Kidney (tissue), 13 donors: ENCODE measurements at regions not wholly inside any gene's neighbourhood (a gene's known extent, or its start where the extent isn't known, plus 50 kb on each side); places are given as distances from the start of the nearest gene placed in this dataset.

ENCODE experiments used
- DNase-seq, 5 donors: peaks; one replicate each; pipeline ENCODE4 v3.0.0-alpha.2; 2013 to 2020
- FAIRE-seq: peaks from 2 replicates; lab custom pipeline; 2012; peaks lifted over from hg19 to GRCh38; lab: Jason Lieb, UNC
- H3K27ac ChIP-seq, 2 donors: one replicate each; pipeline ENCODE4 v1.7.0; 2013; ENCODE audit warnings: low read depth in 2 of 2, low read length in 2 of 2, inconsistent platforms in 1 of 2
- H3K27me3 ChIP-seq: one replicate; pipeline ENCODE4 v1.7.1; 2013; ENCODE audit warnings: low read length, inconsistent platforms; ENCODE audit not compliant: control insufficient read depth, insufficient read depth
- H3K36me3 ChIP-seq, 3 donors: one replicate each; pipeline versions ENCODE4 v1.7.0 to v1.7.1; 2013; ENCODE audit warnings: low read length in 3 of 3, control low read depth in 1 of 3, inconsistent platforms in 1 of 3; ENCODE audit not compliant: insufficient read depth in 3 of 3, control insufficient read depth in 2 of 3
- H3K4me1 ChIP-seq, 3 donors: one replicate each; pipeline versions ENCODE4 v1.7.0 to v1.7.1; 2013; ENCODE audit warnings: low read length in 3 of 3, inconsistent platforms in 1 of 3, low read depth in 1 of 3; ENCODE audit not compliant: control insufficient read depth in 2 of 3, insufficient read depth in 2 of 3
- H3K4me3 ChIP-seq, 3 donors: one replicate each; pipeline versions ENCODE4 v1.7.0 to v1.8.1; 2013; ENCODE audit warnings: low read length in 3 of 3, control low read depth in 1 of 3, inconsistent platforms in 1 of 3
- H3K9ac ChIP-seq, 3 donors: one replicate each; pipeline versions ENCODE4 v1.7.0 to v1.7.1; 2013; ENCODE audit warnings: low read length in 3 of 3, control low read depth in 1 of 3, inconsistent platforms in 1 of 3
- H3K9me3 ChIP-seq, 3 donors: one replicate each; pipeline versions ENCODE4 v1.7.0 to v1.7.1; 2013; ENCODE audit warnings: low read length in 3 of 3, control low read depth in 1 of 3, inconsistent platforms in 1 of 3; ENCODE audit not compliant: control insufficient read depth in 2 of 3, insufficient read depth in 1 of 3
- intact Hi-C: fragments of 100-400 bp; cut with DNase I; formaldehyde crosslinking; loops from one replicate; pipeline ENCODE4 v1.11.1; 2022
- TF ChIP-seq, protein P1 (sequence below): IDR thresholded peaks from 3 replicates; pipeline ENCODE4 v1.5.1; 2012; ENCODE audit warnings: mild to moderate bottlenecking, moderate library complexity, borderline replicate concordance; ENCODE audit not compliant: insufficient read depth; ENCODE audit errors: extremely low read depth
- donor health status: control.
- donor health status: control.
- donor health status: control.
- donor health status: control.
- donor health status: control.
- donor health status: DM: yes; HTN: yes; CAD: no.
- donor health status: Normal renal cell carcinoma (clear cell type).

DNA sequence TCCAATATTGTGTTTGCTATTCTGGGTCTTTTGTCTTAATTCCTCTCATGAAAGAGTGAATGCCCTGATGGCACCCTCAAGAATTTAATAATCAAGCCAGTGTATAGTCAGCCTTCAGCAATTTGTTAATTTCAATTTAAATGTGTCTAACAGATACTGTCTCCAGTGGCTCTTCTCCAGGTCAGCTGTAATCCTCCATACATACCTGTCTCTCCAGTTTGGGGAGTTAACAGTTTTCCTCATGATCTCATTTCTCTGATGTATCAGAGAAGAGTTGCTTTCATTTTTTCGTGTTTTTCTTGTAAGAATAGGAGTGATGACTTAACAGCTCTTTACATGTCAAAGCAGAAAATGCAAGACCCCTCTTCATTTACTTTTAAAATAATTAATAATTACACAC is 500.3 kb upstream of the RORB start:
- no peak for FAIRE-seq
- no peak for DNase-seq
- no peak overlapping the region for H3K4me3 ChIP-seq

GRCh38 chr9:74001382-74001781 is 495.8 kb upstream of the RORB start:
- no peak for FAIRE-seq
- Histone ChIP-seq H3K27ac (no peak overlapping the region), H3K9ac (no peak overlapping the region), H3K27me3 (no peaks in the 10 kb centered on the region), H3K4me3 (no peak overlapping the region), H3K9me3 (no peaks in the 10 kb centered on the region), H3K36me3 (no peaks in the 10 kb centered on the region), H3K4me1 (no peaks in the 10 kb centered on the region)
- intact Hi-C loops: no loop called here
- no peak for DNase-seq
- TF ChIP-seq, protein P1, sequence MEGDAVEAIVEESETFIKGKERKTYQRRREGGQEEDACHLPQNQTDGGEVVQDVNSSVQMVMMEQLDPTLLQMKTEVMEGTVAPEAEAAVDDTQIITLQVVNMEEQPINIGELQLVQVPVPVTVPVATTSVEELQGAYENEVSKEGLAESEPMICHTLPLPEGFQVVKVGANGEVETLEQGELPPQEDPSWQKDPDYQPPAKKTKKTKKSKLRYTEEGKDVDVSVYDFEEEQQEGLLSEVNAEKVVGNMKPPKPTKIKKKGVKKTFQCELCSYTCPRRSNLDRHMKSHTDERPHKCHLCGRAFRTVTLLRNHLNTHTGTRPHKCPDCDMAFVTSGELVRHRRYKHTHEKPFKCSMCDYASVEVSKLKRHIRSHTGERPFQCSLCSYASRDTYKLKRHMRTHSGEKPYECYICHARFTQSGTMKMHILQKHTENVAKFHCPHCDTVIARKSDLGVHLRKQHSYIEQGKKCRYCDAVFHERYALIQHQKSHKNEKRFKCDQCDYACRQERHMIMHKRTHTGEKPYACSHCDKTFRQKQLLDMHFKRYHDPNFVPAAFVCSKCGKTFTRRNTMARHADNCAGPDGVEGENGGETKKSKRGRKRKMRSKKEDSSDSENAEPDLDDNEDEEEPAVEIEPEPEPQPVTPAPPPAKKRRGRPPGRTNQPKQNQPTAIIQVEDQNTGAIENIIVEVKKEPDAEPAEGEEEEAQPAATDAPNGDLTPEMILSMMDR: no peak

More for the DNA sequence above, 500.3 kb upstream of the RORB start:
- H3K9me3 ChIP-seq: no peaks in the 10 kb centered on the region
- no peaks in the 10 kb centered on the region for H3K27me3 ChIP-seq
- TF ChIP-seq, protein P1: no peak
- no peak overlapping the region for H3K9ac ChIP-seq
- H3K27ac ChIP-seq: no peak overlapping the region
- H3K4me1 ChIP-seq: no peaks in the 10 kb centered on the region
- intact Hi-C loops: no loop called here
- no peaks in the 10 kb centered on the region for H3K36me3 ChIP-seq

DNA sequence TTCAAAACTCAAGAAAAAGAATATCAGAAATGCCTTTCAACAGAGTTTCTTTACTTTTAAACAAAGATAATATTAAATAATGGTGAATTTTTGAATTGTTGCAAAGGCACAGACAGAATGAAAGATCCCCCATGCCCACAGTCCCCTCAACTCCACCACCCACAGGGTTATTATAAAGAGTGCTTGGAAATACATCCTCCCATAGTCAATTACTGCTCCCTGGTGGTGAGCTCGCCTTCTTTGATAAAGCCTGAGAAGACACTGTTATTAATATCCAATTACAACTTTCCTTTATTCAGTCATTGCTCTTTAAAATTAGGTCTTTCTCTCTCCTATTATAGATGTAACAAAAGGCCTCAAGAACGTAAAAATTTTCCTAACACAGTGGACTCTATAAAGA is 490.2 kb upstream of the RORB start:
- TF ChIP-seq, protein P1: no peak
- FAIRE-seq: no peak
- intact Hi-C loops: no loop called here

GRCh38 chr9:74007833-74008232 is 489.3 kb upstream of the RORB start:
- FAIRE-seq: no peak
- Histone ChIP-seq H3K36me3 (no peaks in the 10 kb centered on the region), H3K4me3 (no peak overlapping the region), H3K27me3 (no peaks in the 10 kb centered on the region), H3K27ac (no peak overlapping the region), H3K9ac (no peak overlapping the region), H3K9me3 (no peaks in the 10 kb centered on the region), H3K4me1 (no peaks in the 10 kb centered on the region)
- intact Hi-C loops: no loop called here
- DNase-seq: no peak
- TF ChIP-seq, protein P1: no peak

More for the DNA sequence above, 490.2 kb upstream of the RORB start:
- no peak overlapping the region for H3K9ac ChIP-seq
- no peaks in the 10 kb centered on the region for H3K27me3 ChIP-seq
- no peaks in the 10 kb centered on the region for H3K9me3 ChIP-seq
- DNase-seq: no peak
- no peaks in the 10 kb centered on the region for H3K4me1 ChIP-seq
- no peaks in the 10 kb centered on the region for H3K36me3 ChIP-seq
- no peak overlapping the region for H3K4me3 ChIP-seq
- no peak overlapping the region for H3K27ac ChIP-seq
